PFSK-1 (cell line): ENCODE measurements at regions not wholly inside any gene's neighbourhood (a gene's known extent, or its start where the extent isn't known, plus 50 kb on each side); places are given as distances from the start of the nearest gene placed in this dataset.

Experiments used
- POLR2AphosphoS5 ChIP-seq: IDR thresholded peaks from 2 replicates; pipeline ENCODE4 v1.6.1; 2012; ENCODE audit warnings: low read depth, mild to moderate bottlenecking, control low read depth, low read length, moderate library complexity
- SIN3A ChIP-seq: IDR thresholded peaks from 2 replicates; pipeline ENCODE4 v1.6.1; 2012; ENCODE audit warnings: mild to moderate bottlenecking, low read length, moderate library complexity, borderline replicate concordance; ENCODE audit not compliant: insufficient read depth
- TAF1 ChIP-seq: IDR thresholded peaks from 2 replicates; pipeline ENCODE4 v1.6.1; 2012; ENCODE audit warnings: low read length, control low read depth, borderline replicate concordance; ENCODE audit not compliant: insufficient read depth
- TF ChIP-seq, protein P1 (sequence below), 2 experiments: IDR thresholded peaks; 2 replicates each; pipeline versions ENCODE4 v1.6.1 to v1.8.0; 2011 to 2012; ENCODE audit warnings: low read depth in 2 of 2, low read length in 2 of 2, control low read depth in 1 of 2, inconsistent platforms in 1 of 2, mild to moderate bottlenecking in 1 of 2, moderate library complexity in 1 of 2; ENCODE audit not compliant: insufficient read depth in 1 of 2

- TF ChIP-seq, protein P1, sequence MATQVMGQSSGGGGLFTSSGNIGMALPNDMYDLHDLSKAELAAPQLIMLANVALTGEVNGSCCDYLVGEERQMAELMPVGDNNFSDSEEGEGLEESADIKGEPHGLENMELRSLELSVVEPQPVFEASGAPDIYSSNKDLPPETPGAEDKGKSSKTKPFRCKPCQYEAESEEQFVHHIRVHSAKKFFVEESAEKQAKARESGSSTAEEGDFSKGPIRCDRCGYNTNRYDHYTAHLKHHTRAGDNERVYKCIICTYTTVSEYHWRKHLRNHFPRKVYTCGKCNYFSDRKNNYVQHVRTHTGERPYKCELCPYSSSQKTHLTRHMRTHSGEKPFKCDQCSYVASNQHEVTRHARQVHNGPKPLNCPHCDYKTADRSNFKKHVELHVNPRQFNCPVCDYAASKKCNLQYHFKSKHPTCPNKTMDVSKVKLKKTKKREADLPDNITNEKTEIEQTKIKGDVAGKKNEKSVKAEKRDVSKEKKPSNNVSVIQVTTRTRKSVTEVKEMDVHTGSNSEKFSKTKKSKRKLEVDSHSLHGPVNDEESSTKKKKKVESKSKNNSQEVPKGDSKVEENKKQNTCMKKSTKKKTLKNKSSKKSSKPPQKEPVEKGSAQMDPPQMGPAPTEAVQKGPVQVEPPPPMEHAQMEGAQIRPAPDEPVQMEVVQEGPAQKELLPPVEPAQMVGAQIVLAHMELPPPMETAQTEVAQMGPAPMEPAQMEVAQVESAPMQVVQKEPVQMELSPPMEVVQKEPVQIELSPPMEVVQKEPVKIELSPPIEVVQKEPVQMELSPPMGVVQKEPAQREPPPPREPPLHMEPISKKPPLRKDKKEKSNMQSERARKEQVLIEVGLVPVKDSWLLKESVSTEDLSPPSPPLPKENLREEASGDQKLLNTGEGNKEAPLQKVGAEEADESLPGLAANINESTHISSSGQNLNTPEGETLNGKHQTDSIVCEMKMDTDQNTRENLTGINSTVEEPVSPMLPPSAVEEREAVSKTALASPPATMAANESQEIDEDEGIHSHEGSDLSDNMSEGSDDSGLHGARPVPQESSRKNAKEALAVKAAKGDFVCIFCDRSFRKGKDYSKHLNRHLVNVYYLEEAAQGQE (IDR thresholded peaks at IDR 0.05; ENCODE audit: insufficient read depth in 1 of 2, low read depth in 2 of 2, low read length in 2 of 2): no peak
- no peak for TF ChIP-seq POLR2AphosphoS5
- no peak for TF ChIP-seq TAF1
- no peak for TF ChIP-seq SIN3A
Observed at GRCh38 chr22:47437110-47437509, 674.7 kb downstream of the TBC1D22A start.
